GM18517 (cell line): ENCODE measurements at regions not wholly inside any gene's neighbourhood (a gene's known extent, or its start where the extent isn't known, plus 50 kb on each side); places are given as distances from the start of the nearest gene placed in this dataset.

Source experiments
- ATAC-seq: cut with Tn5 transposase; IDR thresholded peaks from one replicate; pipeline ENCODE4 v1.9.1; 2021; ENCODE audit warnings: mild to moderate bottlenecking, moderate library complexity; ENCODE audit not compliant: unreplicated experiment

- ATAC-seq: no peak
Observed at GRCh38 chr13:24006520-24007248, 109.4 kb upstream of the C1QTNF9B start.

DNA sequence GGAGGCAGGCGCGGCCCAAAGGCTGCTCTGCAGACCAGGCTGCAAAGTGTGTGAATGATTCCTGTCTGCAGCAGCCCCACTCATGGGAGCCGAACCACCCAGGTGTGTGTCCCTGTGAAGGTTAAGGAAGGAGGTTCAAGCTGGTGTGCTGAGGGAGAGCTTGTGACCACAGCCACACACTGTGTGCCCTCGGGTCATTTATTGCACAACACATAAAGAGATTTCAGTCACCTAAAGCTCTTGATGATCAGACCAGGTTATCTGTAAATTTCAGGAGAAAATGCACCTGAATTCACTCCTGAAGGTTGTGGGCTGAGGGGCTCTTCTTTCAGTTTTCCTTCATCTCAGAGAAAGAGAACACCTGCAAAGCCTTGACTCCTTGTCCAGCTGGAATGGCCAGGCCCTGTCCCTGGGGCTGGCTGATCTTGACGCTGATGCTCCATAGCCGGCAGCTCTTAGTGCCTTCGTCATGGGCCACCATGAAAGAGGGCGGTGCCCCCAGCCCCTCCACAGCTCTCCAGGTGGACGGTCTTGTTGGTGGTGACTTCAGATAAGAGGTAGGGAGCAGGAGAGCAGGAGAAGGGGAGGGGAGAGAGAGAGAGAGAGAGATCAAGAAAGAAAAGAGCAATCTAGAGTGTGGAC lies 110.8 kb upstream of the C1QTNF9B start:
- no peak for ATAC-seq

DNA sequence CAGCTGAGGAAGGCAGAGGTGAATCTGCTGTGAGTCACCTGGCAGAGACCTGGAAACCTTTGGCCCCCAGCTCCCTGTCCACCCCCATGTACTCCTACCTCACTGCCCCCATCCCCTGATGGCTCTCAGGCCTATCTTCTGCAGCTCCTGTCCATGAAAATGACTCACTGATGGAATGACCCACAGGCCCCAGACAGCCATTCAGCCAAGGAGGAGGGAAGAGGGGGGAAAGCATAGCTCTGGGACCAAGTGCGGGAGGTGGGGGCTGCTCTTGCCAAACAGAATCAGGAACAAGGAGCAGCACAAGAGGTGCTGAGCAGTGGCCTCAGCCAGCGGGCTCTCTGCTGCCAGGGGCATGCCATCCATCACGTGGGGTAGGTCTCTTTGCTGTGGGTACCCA lies 111.4 kb upstream of the C1QTNF9B start:
- ATAC-seq: no peak

- ATAC-seq: no peak
Observed at GRCh38 chr13:24011266-24011665, 114.0 kb upstream of the C1QTNF9B start.

DNA sequence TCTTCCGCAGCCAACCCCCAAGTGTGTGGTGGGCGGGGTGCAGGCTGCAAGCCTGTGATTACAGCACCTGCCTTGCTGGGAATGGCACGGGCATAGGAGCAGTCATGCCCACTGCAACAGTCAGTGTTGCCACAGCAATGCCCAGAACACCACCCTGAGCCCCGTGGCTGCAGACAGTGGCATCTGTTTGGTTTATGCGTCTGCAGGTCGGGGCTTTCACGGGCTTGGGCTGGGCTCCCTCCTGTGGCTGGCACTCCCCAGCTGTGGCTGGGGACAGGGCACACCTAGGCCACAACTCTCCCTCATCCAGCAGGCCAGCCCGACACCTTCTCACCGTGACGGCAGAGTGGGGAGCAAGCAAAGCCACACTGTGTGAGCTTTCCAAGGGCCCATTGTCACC lies 115.3 kb upstream of the C1QTNF9B start:
- ATAC-seq: no peak

DNA sequence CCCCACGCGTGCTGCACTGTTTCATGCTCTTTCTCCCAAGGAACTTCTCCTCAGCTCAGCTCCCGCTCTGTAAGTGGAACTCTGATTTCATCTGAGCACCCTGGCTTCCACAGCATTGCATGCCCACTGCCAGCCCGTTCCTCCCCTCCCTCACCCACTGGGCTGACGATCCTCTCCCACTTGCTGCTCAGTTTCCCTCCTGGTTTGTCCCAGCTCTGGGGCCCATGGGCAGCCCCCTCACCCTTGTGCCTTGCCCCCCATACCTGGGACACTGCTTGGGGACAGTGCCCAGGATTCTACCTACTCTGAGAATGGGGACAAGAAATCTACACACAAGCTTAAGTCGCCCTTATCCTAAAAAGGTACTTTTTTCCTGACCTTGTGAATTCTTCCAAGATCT lies 115.9 kb upstream of the C1QTNF9B start:
- ATAC-seq: no peak

GRCh38 chr13:24016046-24016445 lies 118.7 kb upstream of the C1QTNF9B start:
- ATAC-seq: no peak

- ATAC-seq: no peak
Observed at GRCh38 chr13:24022568-24022967, 125.3 kb upstream of the C1QTNF9B start.

- no peak for ATAC-seq
Observed at GRCh38 chr13:24023073-24023472, 125.8 kb upstream of the C1QTNF9B start.

DNA sequence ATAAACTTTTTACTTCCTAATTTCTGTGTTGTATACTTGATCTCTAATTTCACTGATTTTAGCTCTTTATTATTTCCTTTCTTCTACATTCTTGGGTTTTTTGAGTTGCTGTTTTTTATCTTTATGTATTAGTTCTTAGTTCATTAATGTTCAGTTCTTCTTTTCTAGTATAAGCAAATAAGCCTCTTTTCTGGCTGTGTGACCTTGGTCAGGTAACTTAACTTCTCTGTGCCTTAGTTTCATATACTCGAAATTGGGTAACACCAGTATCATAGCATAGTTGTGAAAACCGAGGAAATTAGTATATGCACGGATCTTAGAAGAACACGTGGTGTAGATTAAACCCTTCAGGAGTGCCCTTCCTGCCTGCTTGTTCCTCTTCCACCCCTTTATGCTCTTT lies 130.2 kb upstream of the C1QTNF9B start:
- no peak for ATAC-seq

GRCh38 chr13:24032252-24032651 lies 128.3 kb upstream of the SPATA13 start:
- ATAC-seq: no peak

- no peak for ATAC-seq
Observed at GRCh38 chr13:24032674-24033073, 127.8 kb upstream of the SPATA13 start.

DNA sequence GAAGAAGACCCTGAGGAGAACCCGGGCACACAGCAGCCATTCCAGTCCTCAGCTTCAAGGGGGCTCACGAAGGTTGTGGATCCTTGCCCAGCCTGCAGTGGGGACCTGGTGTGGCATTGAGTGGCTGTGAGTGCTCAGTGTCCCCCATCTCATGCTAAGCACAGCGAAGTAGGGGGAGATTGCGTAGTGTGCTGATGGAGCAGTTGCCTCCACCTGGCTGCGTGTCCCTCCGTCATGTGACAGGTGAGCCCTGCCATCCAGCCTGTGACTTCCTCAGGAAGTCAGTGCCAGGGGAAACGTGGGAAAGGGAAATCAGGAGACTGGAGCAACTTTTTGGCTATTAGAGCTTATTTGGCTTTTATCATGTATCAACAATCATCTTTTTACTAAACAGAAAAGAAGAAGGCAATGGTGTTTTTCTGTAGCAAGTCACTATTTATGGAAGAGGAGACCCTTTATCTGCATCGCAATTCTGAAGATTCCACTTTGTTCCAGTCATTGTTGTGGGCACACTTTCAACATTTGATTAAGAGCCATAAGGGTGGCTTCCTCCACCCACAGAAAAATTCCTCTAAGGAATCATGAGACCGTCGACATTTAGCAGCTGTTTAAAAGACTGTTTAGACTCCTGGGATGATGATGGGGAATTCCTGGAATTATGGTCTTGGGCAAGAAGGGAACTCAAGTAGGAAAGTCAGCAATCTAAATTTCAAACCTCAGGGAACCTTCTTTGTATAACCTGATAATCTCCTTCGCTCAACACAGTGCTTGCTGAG lies 126.8 kb upstream of the SPATA13 start:
- no peak for ATAC-seq

GRCh38 chr13:24035411-24035810 lies 125.1 kb upstream of the SPATA13 start:
- no peak for ATAC-seq

DNA sequence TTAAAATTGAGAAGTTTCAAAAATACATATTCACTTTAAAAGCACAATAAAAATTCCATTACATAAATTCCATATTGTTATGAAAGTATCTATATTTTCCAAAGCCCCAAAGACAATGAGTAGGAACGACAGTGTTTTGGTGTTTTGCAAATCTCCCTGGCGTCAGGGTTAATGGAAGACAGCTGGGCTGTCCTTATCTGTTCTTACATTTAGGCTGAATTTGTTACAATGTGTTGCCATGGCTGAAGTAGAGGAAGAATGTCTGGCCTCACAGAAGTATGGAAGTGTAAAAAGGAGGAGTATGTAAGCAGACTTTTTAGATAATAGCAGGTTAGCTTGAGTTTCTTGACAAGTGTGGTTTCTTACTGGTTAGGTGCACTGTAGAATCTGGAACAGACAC lies 124.4 kb upstream of the SPATA13 start:
- ATAC-seq: no peak

- no peak for ATAC-seq
Observed at GRCh38 chr13:24038405-24038804, 122.1 kb upstream of the SPATA13 start.

- no peak for ATAC-seq
Observed at GRCh38 chr13:24038841-24039330, 121.6 kb upstream of the SPATA13 start.

GRCh38 chr13:24039621-24040475 lies 120.7 kb upstream of the SPATA13 start:
- no peak for ATAC-seq

DNA sequence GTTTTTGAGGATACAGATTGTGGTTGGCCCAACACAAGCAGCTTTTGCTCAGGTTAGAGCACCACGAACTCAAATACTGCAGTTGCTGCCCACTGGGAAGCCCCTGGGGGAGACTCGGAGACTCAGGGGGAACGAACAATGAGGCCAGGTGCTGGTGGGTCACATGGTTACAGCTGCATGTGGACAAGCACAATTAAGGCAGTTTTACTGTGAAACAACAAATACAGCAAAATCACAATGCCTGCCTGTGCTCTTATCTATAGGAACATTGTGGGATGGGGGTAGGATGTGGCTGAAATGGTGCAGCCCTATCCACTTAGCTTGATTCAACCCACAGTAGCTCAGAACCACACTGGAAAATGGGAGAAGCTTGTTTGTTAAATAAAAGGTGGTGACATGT lies 119.7 kb upstream of the SPATA13 start:
- no peak for ATAC-seq

DNA sequence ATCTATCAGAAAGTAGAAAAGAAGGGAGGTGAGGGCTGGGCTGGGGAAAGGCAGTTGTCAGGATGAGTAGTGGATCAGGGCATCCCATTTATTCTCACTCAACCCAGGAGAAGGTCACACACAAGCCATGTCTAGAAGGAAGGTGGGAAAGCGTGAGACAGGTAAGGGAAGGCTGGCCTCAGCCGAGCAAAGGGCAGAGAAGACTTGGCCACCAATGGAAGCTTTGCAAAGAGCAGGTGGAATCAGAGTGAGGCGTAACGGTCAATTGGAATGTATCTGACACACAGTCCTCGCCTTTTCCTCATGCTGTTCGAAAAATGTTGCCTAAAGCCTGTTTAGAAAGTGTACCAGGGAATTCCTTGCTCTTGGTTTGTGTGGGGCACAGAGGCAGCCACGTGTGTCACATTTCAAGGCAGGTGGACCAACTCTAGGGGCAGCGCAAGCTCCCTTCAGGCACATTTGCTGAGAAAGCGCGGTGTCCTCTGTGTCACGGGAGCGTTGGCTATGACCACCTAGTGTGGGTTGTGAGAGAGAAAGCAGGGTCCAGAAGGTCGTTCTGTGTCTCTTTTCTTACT lies 118.8 kb upstream of the SPATA13 start:
- no peak for ATAC-seq
